Panc1 (cell line): ENCODE measurements at regions not wholly inside any gene's neighbourhood (a gene's known extent, or its start where the extent isn't known, plus 50 kb on each side); places are given as distances from the start of the nearest gene placed in this dataset.

Experiments
- POLR2AphosphoS5 ChIP-seq: IDR thresholded peaks from 2 replicates; pipeline ENCODE4 v1.6.1; 2012; ENCODE audit warnings: mild to moderate bottlenecking, low read depth, low read length, moderate library complexity
- TCF7L2 ChIP-seq: IDR thresholded peaks from 2 replicates; pipeline ENCODE4 v1.6.1; 2011; ENCODE audit warnings: mild to moderate bottlenecking, low read depth, low read length, inconsistent platforms
- TF ChIP-seq, protein P1 (sequence below): fragments of 450-650 bp; IDR thresholded peaks from 2 replicates; pipeline ENCODE4 v1.5.1; 2017; ENCODE audit warnings: mild to moderate bottlenecking
- TF ChIP-seq, protein P2 (sequence below), 2 experiments: IDR thresholded peaks; 2 replicates each; pipeline ENCODE4 v1.6.1; 2011 to 2012; ENCODE audit warnings: low read depth in 2 of 2, control low read depth in 1 of 2, low read length in 1 of 2, mild to moderate bottlenecking in 1 of 2, moderate library complexity in 1 of 2; ENCODE audit not compliant: insufficient read depth in 1 of 2

DNA sequence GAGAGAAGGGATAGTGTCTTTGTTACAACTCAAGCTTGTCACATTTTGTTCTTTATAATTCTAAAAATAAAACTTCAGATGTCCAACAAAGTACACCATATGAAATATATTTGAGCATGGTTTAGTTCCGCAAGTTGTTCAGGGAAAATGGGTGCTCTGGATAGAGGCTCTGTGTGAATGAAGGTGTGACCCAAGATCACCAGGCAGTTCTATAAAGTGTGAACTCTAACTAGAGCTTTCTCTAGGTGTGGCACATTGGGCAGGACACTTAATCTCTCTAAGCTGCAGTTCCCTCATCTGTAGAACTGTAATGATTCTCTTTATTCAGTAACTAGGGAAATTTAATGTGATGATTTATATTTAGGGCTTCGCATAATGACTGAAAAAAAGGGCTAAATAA lies 139.3 kb downstream of the BCHE start:
- TF ChIP-seq, protein P1, sequence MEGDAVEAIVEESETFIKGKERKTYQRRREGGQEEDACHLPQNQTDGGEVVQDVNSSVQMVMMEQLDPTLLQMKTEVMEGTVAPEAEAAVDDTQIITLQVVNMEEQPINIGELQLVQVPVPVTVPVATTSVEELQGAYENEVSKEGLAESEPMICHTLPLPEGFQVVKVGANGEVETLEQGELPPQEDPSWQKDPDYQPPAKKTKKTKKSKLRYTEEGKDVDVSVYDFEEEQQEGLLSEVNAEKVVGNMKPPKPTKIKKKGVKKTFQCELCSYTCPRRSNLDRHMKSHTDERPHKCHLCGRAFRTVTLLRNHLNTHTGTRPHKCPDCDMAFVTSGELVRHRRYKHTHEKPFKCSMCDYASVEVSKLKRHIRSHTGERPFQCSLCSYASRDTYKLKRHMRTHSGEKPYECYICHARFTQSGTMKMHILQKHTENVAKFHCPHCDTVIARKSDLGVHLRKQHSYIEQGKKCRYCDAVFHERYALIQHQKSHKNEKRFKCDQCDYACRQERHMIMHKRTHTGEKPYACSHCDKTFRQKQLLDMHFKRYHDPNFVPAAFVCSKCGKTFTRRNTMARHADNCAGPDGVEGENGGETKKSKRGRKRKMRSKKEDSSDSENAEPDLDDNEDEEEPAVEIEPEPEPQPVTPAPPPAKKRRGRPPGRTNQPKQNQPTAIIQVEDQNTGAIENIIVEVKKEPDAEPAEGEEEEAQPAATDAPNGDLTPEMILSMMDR = no peak
- no peak for TF ChIP-seq POLR2AphosphoS5
- TF ChIP-seq, protein P2, sequence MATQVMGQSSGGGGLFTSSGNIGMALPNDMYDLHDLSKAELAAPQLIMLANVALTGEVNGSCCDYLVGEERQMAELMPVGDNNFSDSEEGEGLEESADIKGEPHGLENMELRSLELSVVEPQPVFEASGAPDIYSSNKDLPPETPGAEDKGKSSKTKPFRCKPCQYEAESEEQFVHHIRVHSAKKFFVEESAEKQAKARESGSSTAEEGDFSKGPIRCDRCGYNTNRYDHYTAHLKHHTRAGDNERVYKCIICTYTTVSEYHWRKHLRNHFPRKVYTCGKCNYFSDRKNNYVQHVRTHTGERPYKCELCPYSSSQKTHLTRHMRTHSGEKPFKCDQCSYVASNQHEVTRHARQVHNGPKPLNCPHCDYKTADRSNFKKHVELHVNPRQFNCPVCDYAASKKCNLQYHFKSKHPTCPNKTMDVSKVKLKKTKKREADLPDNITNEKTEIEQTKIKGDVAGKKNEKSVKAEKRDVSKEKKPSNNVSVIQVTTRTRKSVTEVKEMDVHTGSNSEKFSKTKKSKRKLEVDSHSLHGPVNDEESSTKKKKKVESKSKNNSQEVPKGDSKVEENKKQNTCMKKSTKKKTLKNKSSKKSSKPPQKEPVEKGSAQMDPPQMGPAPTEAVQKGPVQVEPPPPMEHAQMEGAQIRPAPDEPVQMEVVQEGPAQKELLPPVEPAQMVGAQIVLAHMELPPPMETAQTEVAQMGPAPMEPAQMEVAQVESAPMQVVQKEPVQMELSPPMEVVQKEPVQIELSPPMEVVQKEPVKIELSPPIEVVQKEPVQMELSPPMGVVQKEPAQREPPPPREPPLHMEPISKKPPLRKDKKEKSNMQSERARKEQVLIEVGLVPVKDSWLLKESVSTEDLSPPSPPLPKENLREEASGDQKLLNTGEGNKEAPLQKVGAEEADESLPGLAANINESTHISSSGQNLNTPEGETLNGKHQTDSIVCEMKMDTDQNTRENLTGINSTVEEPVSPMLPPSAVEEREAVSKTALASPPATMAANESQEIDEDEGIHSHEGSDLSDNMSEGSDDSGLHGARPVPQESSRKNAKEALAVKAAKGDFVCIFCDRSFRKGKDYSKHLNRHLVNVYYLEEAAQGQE (IDR thresholded peaks at IDR 0.05; ENCODE audit: insufficient read depth in 1 of 2, low read depth in 2 of 2, low read length in 1 of 2) = no peak
- TF ChIP-seq TCF7L2 = no peak
